ENCODE measurements at regions not wholly inside any gene's neighbourhood (a gene's known extent, or its start where the extent isn't known, plus 50 kb on each side); places are given as distances from the start of the nearest gene placed in this dataset.

- TF ChIP-seq CTCF (conservative IDR thresholded peaks at IDR 0.05; ENCODE audit: low read depth, low read length), result no peak
- TF ChIP-seq EZH2 (IDR thresholded peaks at IDR 0.05; ENCODE audit: borderline replicate concordance, low read depth, low read length, poor library complexity, severe bottlenecking), result no peak
Measured at GRCh38 chr11:44404301-44404700, 94.4 kb upstream of the ALX4 start.
